Endothelial cell of umbilical vein (primary cell): ENCODE measurements at regions not wholly inside any gene's neighbourhood (a gene's known extent, or its start where the extent isn't known, plus 50 kb on each side); places are given as distances from the start of the nearest gene placed in this dataset.

Source experiments
- EZH2 ChIP-seq: IDR thresholded peaks from 2 replicates; pipeline ENCODE4 v1.6.1; 2012; ENCODE audit warnings: borderline replicate concordance, low read depth, mild to moderate bottlenecking, moderate library complexity, low read length, inconsistent platforms; ENCODE audit not compliant: severe bottlenecking
- JUN ChIP-seq: IDR thresholded peaks from 2 replicates; pipeline ENCODE4 v1.6.1; 2011; ENCODE audit warnings: borderline replicate concordance, low read depth; ENCODE audit not compliant: insufficient read length, insufficient read depth
- MYC ChIP-seq: IDR thresholded peaks from one replicate; pipeline ENCODE4 v1.6.1; 2011; ENCODE audit warnings: mild to moderate bottlenecking, low read depth, low read length
- POLR2A ChIP-seq: IDR thresholded peaks from 2 replicates; pipeline ENCODE4 v1.6.1; 2012; ENCODE audit warnings: low read depth, mild to moderate bottlenecking, control low read depth, low read length
- POLR2AphosphoS5 ChIP-seq: IDR thresholded peaks from 2 replicates; pipeline ENCODE4 v1.6.1; 2012; ENCODE audit warnings: low read depth, mild to moderate bottlenecking, control low read depth, low read length, moderate library complexity; ENCODE audit not compliant: insufficient read depth
- TF ChIP-seq, protein P1 (sequence below), 2 donors: IDR thresholded peaks; 1 replicate in 1 of 2; 2 replicates in 1 of 2; pipeline ENCODE4 v1.5.1; 2011; ENCODE audit warnings: low read length in 2 of 2, mild to moderate bottlenecking in 2 of 2, moderate library complexity in 2 of 2, control low read depth in 1 of 2, inconsistent platforms in 1 of 2, low read depth in 1 of 2; ENCODE audit not compliant: insufficient read depth in 1 of 2; ENCODE audit errors: extremely low read depth in 1 of 2
- TF ChIP-seq, protein P2 (sequence below): IDR thresholded peaks from 2 replicates; pipeline ENCODE4 v1.6.1; 2011; ENCODE audit not compliant: insufficient read depth, insufficient read length

GRCh38 chr10:64089648-64090047 is 568.4 kb downstream of the REEP3 start:
- TF ChIP-seq, protein P1, sequence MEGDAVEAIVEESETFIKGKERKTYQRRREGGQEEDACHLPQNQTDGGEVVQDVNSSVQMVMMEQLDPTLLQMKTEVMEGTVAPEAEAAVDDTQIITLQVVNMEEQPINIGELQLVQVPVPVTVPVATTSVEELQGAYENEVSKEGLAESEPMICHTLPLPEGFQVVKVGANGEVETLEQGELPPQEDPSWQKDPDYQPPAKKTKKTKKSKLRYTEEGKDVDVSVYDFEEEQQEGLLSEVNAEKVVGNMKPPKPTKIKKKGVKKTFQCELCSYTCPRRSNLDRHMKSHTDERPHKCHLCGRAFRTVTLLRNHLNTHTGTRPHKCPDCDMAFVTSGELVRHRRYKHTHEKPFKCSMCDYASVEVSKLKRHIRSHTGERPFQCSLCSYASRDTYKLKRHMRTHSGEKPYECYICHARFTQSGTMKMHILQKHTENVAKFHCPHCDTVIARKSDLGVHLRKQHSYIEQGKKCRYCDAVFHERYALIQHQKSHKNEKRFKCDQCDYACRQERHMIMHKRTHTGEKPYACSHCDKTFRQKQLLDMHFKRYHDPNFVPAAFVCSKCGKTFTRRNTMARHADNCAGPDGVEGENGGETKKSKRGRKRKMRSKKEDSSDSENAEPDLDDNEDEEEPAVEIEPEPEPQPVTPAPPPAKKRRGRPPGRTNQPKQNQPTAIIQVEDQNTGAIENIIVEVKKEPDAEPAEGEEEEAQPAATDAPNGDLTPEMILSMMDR (IDR thresholded peaks at IDR 0.05; ENCODE audit: extremely low read depth in 1 of 2, insufficient read depth in 1 of 2, low read depth in 1 of 2, low read length in 2 of 2), result no peak
- TF ChIP-seq POLR2A, result no peak
- no peak for TF ChIP-seq EZH2
- no peak for TF ChIP-seq MYC
- no peak for TF ChIP-seq POLR2AphosphoS5
- TF ChIP-seq JUN, result no peak
- TF ChIP-seq, protein P2, sequence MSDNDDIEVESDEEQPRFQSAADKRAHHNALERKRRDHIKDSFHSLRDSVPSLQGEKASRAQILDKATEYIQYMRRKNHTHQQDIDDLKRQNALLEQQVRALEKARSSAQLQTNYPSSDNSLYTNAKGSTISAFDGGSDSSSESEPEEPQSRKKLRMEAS, result no peak
